ENCODE measurements at regions not wholly inside any gene's neighbourhood (a gene's known extent, or its start where the extent isn't known, plus 50 kb on each side); places are given as distances from the start of the nearest gene placed in this dataset.
A peak's percentile ranks its signal among the peaks of the same experiment; 100 is the strongest.

DNA sequence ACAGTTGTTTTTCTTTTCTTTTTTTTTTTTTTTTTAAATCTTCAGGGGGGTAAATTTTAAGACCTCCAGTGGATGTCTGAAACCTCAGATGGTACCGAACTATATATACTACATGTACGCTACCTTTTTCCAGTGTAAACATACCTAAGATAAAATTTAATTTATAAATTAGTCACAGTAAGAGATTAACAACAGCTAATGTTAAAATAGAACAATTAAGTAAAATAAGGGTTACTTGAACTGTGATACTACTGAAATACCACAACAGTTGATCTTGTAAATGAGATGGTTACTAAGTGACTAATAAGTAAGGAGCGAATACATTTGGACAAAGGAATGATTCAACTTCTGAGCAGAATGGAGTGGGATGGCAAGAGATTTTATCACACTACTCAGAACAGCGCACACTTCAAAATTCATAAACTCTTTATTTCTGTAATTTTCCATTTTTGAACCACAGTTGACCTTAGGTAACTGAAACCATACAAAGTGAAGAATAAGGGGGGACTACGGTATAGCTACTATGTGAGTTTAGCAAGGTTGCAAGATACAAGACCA, 80.5 kb upstream of the PCED1B start:
- peaks cover 20% of the 10 kb centered on the region; the same call in 1 of the 2 replicates for H3F3A ChIP-seq (ENCODE audit: insufficient read depth)
- H2AFZ ChIP-seq, result peak overlapping the region; percentile 53; the same call in 1 of the 2 replicates
- no peaks in the 10 kb centered on the region for H3K27me3 ChIP-seq (replicated peaks; ENCODE audit: insufficient read depth)
- TF ChIP-seq EZH2phosphoT487 (IDR thresholded peaks at IDR 0.05; ENCODE audit: insufficient read depth, low read depth), result no peak
- TF ChIP-seq EZH2 (IDR thresholded peaks at IDR 0.05; ENCODE audit: insufficient read depth, poor library complexity, severe bottlenecking), result no peak
- peak; percentile 90 for DNase-seq
- H4K20me1 ChIP-seq (ENCODE audit: insufficient read depth), result no peaks in the 10 kb centered on the region
- H3K4me1 ChIP-seq (ENCODE audit: insufficient read depth), result peaks cover 22% of the 10 kb centered on the region
- peak overlapping the region; percentile 66 for H3K4me2 ChIP-seq (ENCODE audit: unreplicated experiment)
- H3K36me3 ChIP-seq (ENCODE audit: low read depth), result no peaks in the 10 kb centered on the region
- H3K4me3 ChIP-seq, result peak overlapping the region; percentile 32; the same call in 1 of the 2 replicates
- no peaks in the 10 kb centered on the region for H3K79me2 ChIP-seq (ENCODE audit: insufficient read depth)
- in situ Hi-C loops (cut with MboI), result no loop called here
- peak overlapping the region; percentile 69 for H3K9ac ChIP-seq
- peak overlapping the region; percentile 90 for H3K27ac ChIP-seq
- WGBS, 2 experiments (ENCODE audit: low coverage in 1 of 2, low lambda C conversion rate in 2 of 2, missing lambda C conversion rate in 2 of 2), result 20 to 26% methylated on average over 5 of the region's 5 CpGs
- H3K9me2 ChIP-seq (ENCODE audit: insufficient read depth), result no peaks in the 10 kb centered on the region
- H3K9me3 ChIP-seq (ENCODE audit: low read depth), result no peaks in the 10 kb centered on the region

- H3K4me1 ChIP-seq (ENCODE audit: insufficient read depth), result peaks cover 5% of the 10 kb centered on the region
- H3K9ac ChIP-seq, result no peak overlapping the region
- no peaks in the 10 kb centered on the region for H4K20me1 ChIP-seq (ENCODE audit: insufficient read depth)
- no peaks in the 10 kb centered on the region for H3K36me3 ChIP-seq (ENCODE audit: low read depth)
- DNase-seq, result no peak
- H3K9me2 ChIP-seq (ENCODE audit: insufficient read depth), result no peaks in the 10 kb centered on the region
- no peaks in the 10 kb centered on the region for H3K27me3 ChIP-seq (replicated peaks; ENCODE audit: insufficient read depth)
- in situ Hi-C loops (cut with MboI), result no loop called here
- no peaks in the 10 kb centered on the region for H3K9me3 ChIP-seq (ENCODE audit: low read depth)
- H2AFZ ChIP-seq, result no peak overlapping the region
- H3F3A ChIP-seq (ENCODE audit: insufficient read depth), result 0 out of 2 replicates have a peak, but pooled peaks cover 2% of the 10 kb centered on the region
- no peaks in the 10 kb centered on the region for H3K79me2 ChIP-seq (ENCODE audit: insufficient read depth)
- H3K4me3 ChIP-seq, result no peak overlapping the region
- TF ChIP-seq EZH2phosphoT487 (IDR thresholded peaks at IDR 0.05; ENCODE audit: insufficient read depth, low read depth), result no peak
- H3K27ac ChIP-seq, result no peak overlapping the region
- H3K4me2 ChIP-seq (ENCODE audit: unreplicated experiment), result no peak overlapping the region
- 88 to 90% methylated on average over 2 of the region's 2 CpGs for WGBS, 2 experiments (ENCODE audit: low coverage in 1 of 2, low lambda C conversion rate in 2 of 2, missing lambda C conversion rate in 2 of 2)
These were observed 74.8 kb upstream of the PCED1B start for GRCh38 chr12:47004634-47005033.

DNA sequence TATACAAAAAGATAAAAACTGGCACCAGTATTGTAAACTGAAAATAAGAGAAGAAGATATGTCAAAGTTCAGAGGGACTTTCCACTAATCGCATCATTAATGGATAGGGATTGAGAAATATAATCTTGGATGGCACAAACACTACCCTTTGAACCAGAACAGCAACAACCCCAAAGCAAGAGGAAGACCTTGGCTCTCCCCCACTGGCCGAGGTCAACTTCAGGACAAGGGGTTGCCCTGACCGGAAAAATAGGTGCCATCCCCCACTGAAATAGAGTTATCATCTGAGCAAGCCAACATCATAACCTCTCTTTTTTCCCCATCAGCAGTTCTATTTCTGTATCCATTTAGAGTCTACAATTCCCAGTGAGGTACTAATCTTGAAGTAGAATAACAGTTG, 72.4 kb upstream of the PCED1B start:
- Histone ChIP-seq H3K4me1 (ENCODE audit: insufficient read depth) (no peaks in the 10 kb centered on the region), H4K20me1 (ENCODE audit: insufficient read depth) (no peaks in the 10 kb centered on the region), H3K79me2 (ENCODE audit: insufficient read depth) (no peaks in the 10 kb centered on the region), H3K9me2 (ENCODE audit: insufficient read depth) (no peaks in the 10 kb centered on the region), H3K27me3 (replicated peaks; ENCODE audit: insufficient read depth) (no peaks in the 10 kb centered on the region), H3K9me3 (ENCODE audit: low read depth) (no peaks in the 10 kb centered on the region), H3K9ac (no peak overlapping the region), H3K4me3 (no peak overlapping the region), H3K36me3 (ENCODE audit: low read depth) (no peaks in the 10 kb centered on the region), H2AFZ (0 out of 2 replicates have a peak overlapping the region, but pooled peaks have one; percentile 11), H3K4me2 (ENCODE audit: unreplicated experiment) (no peak overlapping the region), H3F3A (ENCODE audit: insufficient read depth) (no peaks in the 10 kb centered on the region), H3K27ac (no peak overlapping the region)
- in situ Hi-C loops (cut with MboI), result no loop called here
- DNase-seq, result no peak
- TF ChIP-seq EZH2 (IDR thresholded peaks at IDR 0.05; ENCODE audit: insufficient read depth, poor library complexity, severe bottlenecking) (no peak), EZH2phosphoT487 (IDR thresholded peaks at IDR 0.05; ENCODE audit: insufficient read depth, low read depth) (no peak)
- 64% methylated on average over 3 of the region's 3 CpGs for WGBS, 2 experiments (ENCODE audit: low coverage in 1 of 2, low lambda C conversion rate in 2 of 2, missing lambda C conversion rate in 2 of 2)

DNA sequence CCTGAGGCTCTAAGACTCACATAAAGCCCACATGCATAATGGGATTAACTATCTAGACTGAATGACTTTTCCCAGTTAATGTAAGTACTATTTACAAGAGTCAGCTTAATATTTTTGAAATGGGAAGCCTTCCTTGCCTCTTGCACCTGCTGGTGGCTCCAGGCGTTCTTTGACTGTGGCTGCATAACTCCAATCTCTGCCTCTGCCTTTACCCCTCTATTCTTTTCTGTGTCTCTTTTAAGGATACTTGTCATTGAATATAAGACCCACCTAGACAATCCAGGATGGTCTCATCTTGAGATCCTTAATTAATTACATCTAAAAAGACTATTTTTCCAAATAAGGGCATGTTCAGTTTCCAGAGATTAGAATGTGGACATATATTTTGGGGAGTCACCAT, 66.9 kb upstream of the PCED1B start:
- no peak overlapping the region for H3K27ac ChIP-seq
- TF ChIP-seq EZH2phosphoT487 (IDR thresholded peaks at IDR 0.05; ENCODE audit: insufficient read depth, low read depth) (no peak), EZH2 (IDR thresholded peaks at IDR 0.05; ENCODE audit: insufficient read depth, poor library complexity, severe bottlenecking) (no peak)
- WGBS, 2 experiments (ENCODE audit: low coverage in 1 of 2, low lambda C conversion rate in 2 of 2, missing lambda C conversion rate in 2 of 2), result 95 to 100% methylated on average over 1 of the region's 1 CpG
- no peak overlapping the region for H3K4me3 ChIP-seq
- no peak overlapping the region for H3K9ac ChIP-seq
- H3K9me2 ChIP-seq (ENCODE audit: insufficient read depth), result no peaks in the 10 kb centered on the region
- H3K79me2 ChIP-seq (ENCODE audit: insufficient read depth), result no peaks in the 10 kb centered on the region
- H4K20me1 ChIP-seq (ENCODE audit: insufficient read depth), result no peaks in the 10 kb centered on the region
- H3K9me3 ChIP-seq (ENCODE audit: low read depth), result no peaks in the 10 kb centered on the region
- H3K36me3 ChIP-seq (ENCODE audit: low read depth), result no peaks in the 10 kb centered on the region
- H3F3A ChIP-seq (ENCODE audit: insufficient read depth), result peaks cover 18% of the 10 kb centered on the region
- in situ Hi-C loops (cut with MboI), result loop anchor here (10.0 kb wide), 1 partner anchor 338 kb away; no protein-coding TSS in a partner anchor
- H3K4me1 ChIP-seq (ENCODE audit: insufficient read depth), result peaks cover 21% of the 10 kb centered on the region
- H3K4me2 ChIP-seq (ENCODE audit: unreplicated experiment), result no peak overlapping the region
- no peaks in the 10 kb centered on the region for H3K27me3 ChIP-seq (replicated peaks; ENCODE audit: insufficient read depth)
- no peak for DNase-seq
- H2AFZ ChIP-seq, result no peak overlapping the region
